Neuronal stem cell (in vitro differentiated cells): ENCODE measurements at regions not wholly inside any gene's neighbourhood (a gene's known extent, or its start where the extent isn't known, plus 50 kb on each side); places are given as distances from the start of the nearest gene placed in this dataset.
A peak's percentile ranks its signal among the peaks of the same experiment; 100 is the strongest.
"Not testable (repeated sequence)": the region's sequence is repeated elsewhere in the genome, so short reads cannot be mapped to it uniquely, and the experiment has no call there.

ENCODE experiments used
- DNase-seq: peaks from one replicate; pipeline ENCODE4 v3.0.0-alpha.2; 2013; ENCODE audit warnings: low spot score
- H2AFZ ChIP-seq: one replicate; pipeline ENCODE4 v1.6.1; 2013; ENCODE audit warnings: mild to moderate bottlenecking, low read length, inconsistent platforms
- H2AK5ac ChIP-seq: 2 replicates; pipeline ENCODE4 v1.6.1; 2013; ENCODE audit warnings: low read depth, mild to moderate bottlenecking, inconsistent platforms, low read length, moderate library complexity, mixed read lengths
- H2BK120ac ChIP-seq: 2 replicates; pipeline ENCODE4 v1.6.1; 2013; ENCODE audit warnings: low read depth, mild to moderate bottlenecking, inconsistent platforms, low read length, moderate library complexity, mixed read lengths
- H2BK12ac ChIP-seq: one replicate; pipeline ENCODE4 v1.6.1; 2013; ENCODE audit warnings: low read length, inconsistent platforms
- H2BK15ac ChIP-seq: 2 replicates; pipeline ENCODE4 v1.6.1; 2013; ENCODE audit warnings: mild to moderate bottlenecking, low read length, inconsistent platforms, mixed read lengths
- H2BK5ac ChIP-seq: one replicate; pipeline ENCODE4 v1.6.1; 2013; ENCODE audit warnings: inconsistent platforms, mild to moderate bottlenecking, low read length, moderate library complexity
- H3K14ac ChIP-seq: one replicate; pipeline ENCODE4 v1.6.1; 2013; ENCODE audit warnings: low read length, inconsistent platforms
- H3K18ac ChIP-seq: 2 replicates; pipeline ENCODE4 v1.6.1; 2013; ENCODE audit warnings: low read length, inconsistent platforms
- H3K23ac ChIP-seq: 2 replicates; pipeline ENCODE4 v1.6.1; 2013; ENCODE audit warnings: low read depth, mild to moderate bottlenecking, mixed read lengths, low read length, inconsistent platforms; ENCODE audit not compliant: poor library complexity
- H3K27ac ChIP-seq: replicated peaks from 3 replicates; pipeline ENCODE4 v1.5.1; 2013; ENCODE audit warnings: low read length, inconsistent platforms
- H3K27me3 ChIP-seq, 3 experiments: 2 replicates each; pipeline ENCODE4 v1.6.1; 2013; ENCODE audit warnings: low read length in 3 of 3, mild to moderate bottlenecking in 2 of 3, inconsistent platforms in 1 of 3, low read depth in 1 of 3, mixed read lengths in 1 of 3, moderate library complexity in 1 of 3; ENCODE audit not compliant: control insufficient read depth in 3 of 3, insufficient read depth in 3 of 3
- H3K36me3 ChIP-seq, 2 donors: replicated peaks in 1 of 2; 2 replicates each; pipeline ENCODE4 v1.6.1; 2013; ENCODE audit warnings: low read length in 2 of 2; ENCODE audit not compliant: control insufficient read depth in 2 of 2, insufficient read depth in 2 of 2
- H3K4ac ChIP-seq: 2 replicates; pipeline ENCODE4 v1.6.1; 2013; ENCODE audit warnings: inconsistent platforms, mild to moderate bottlenecking, low read length, moderate library complexity
- H3K4me1 ChIP-seq, 2 donors: 1 replicate in 1 of 2; 2 replicates in 1 of 2; pipeline ENCODE4 v1.6.1; 2013; ENCODE audit warnings: low read length in 2 of 2, low read depth in 1 of 2; ENCODE audit not compliant: control insufficient read depth in 2 of 2, insufficient read depth in 1 of 2
- H3K4me2 ChIP-seq: one replicate; pipeline ENCODE4 v1.6.1; 2013; ENCODE audit warnings: mild to moderate bottlenecking, low read length, inconsistent platforms; ENCODE audit not compliant: insufficient read depth, poor library complexity, severe bottlenecking
- H3K4me3 ChIP-seq, 2 donors: 2 replicates each; pipeline ENCODE4 v1.5.1; 2013; ENCODE audit warnings: low read length in 2 of 2, mild to moderate bottlenecking in 2 of 2, inconsistent platforms in 1 of 2, moderate library complexity in 1 of 2
- H3K79me1 ChIP-seq: one replicate; pipeline ENCODE4 v1.6.1; 2013; ENCODE audit warnings: low read depth, mild to moderate bottlenecking, inconsistent platforms, low read length, moderate library complexity
- H3K9ac ChIP-seq: one replicate; pipeline ENCODE4 v1.6.1; 2013; ENCODE audit warnings: mild to moderate bottlenecking, low read depth, low read length, inconsistent platforms; ENCODE audit not compliant: poor library complexity
- H3K9me3 ChIP-seq, 2 donors: replicated peaks in 1 of 2; 2 replicates each; pipeline versions ENCODE3 to v1.6.1; 2013; ENCODE audit warnings: low read length in 2 of 2, mild to moderate bottlenecking in 2 of 2, inconsistent platforms in 1 of 2, low read depth in 1 of 2, mixed read lengths in 1 of 2, moderate library complexity in 1 of 2; ENCODE audit not compliant: control insufficient read depth in 2 of 2, insufficient read depth in 1 of 2
- H4K8ac ChIP-seq: one replicate; pipeline ENCODE4 v1.6.1; 2013; ENCODE audit warnings: low read depth, mild to moderate bottlenecking, inconsistent platforms, low read length, moderate library complexity
- H4K91ac ChIP-seq: one replicate; pipeline ENCODE4 v1.6.1; 2013; ENCODE audit warnings: low read length, low read depth, mild to moderate bottlenecking, inconsistent platforms; ENCODE audit not compliant: poor library complexity
- WGBS, 2 donors: extraction: QIAGEN DNeasy Blood & Tissue Kit; methylation state at CpG; one replicate each; pipeline ENCODE4 v1.1.7; 2013; ENCODE audit warnings: missing lambda C conversion rate in 2 of 2, mixed read lengths in 1 of 2; ENCODE audit not compliant: insufficient read length in 2 of 2, insufficient replicate concordance in 1 of 2; ENCODE audit errors: extremely low coverage in 2 of 2; 5-methylcytosine and 5-hydroxymethylcytosine counted together

GRCh38 chr11:96751807-96752206, 362.0 kb downstream of the JRKL start:
- not testable (repeated sequence) for H2BK120ac ChIP-seq

GRCh38 chr11:96752221-96752620, 362.4 kb downstream of the JRKL start:
- no peaks in the 10 kb centered on the region for H3K36me3 ChIP-seq
- H3K9me3 ChIP-seq = no peaks in the 10 kb centered on the region
- H3K79me1 ChIP-seq = peaks cover 1% of the 10 kb centered on the region
- H3K14ac ChIP-seq = no peak overlapping the region
- no peak overlapping the region for H2AFZ ChIP-seq
- no peak overlapping the region for H3K18ac ChIP-seq
- no peak overlapping the region for H3K9ac ChIP-seq
- H3K4me3 ChIP-seq = no peak overlapping the region
- no peaks in the 10 kb centered on the region for H3K27me3 ChIP-seq
- DNase-seq = no peak
- H3K4me2 ChIP-seq = no peak overlapping the region
- no peak overlapping the region for H2BK5ac ChIP-seq
- no peak overlapping the region for H4K8ac ChIP-seq
- H3K4me1 ChIP-seq = no peaks in the 10 kb centered on the region
- no peak overlapping the region for H4K91ac ChIP-seq
- H3K27ac ChIP-seq = no peak overlapping the region
- H2BK120ac ChIP-seq = no peak overlapping the region
- no CpG with 5 or more reads among the region's 2 CpGs for WGBS, 2 donors
- H3K4ac ChIP-seq = no peak overlapping the region
- no peak overlapping the region for H2BK15ac ChIP-seq
- no peak overlapping the region for H2BK12ac ChIP-seq
- no peak overlapping the region for H3K23ac ChIP-seq
- H2AK5ac ChIP-seq = no peak overlapping the region

More at GRCh38 chr11:96751807-96752206, 362.0 kb downstream of the JRKL start:
- H2AK5ac ChIP-seq, H3K4me2 ChIP-seq, H3K18ac ChIP-seq, H3K27ac ChIP-seq, H4K91ac ChIP-seq, H2AFZ ChIP-seq, H3K4me3 ChIP-seq, DNase-seq, H3K36me3 ChIP-seq, H3K27me3 ChIP-seq, H3K4me1 ChIP-seq, H2BK12ac ChIP-seq, H2BK5ac ChIP-seq, H3K4ac ChIP-seq, H2BK15ac ChIP-seq, H4K8ac ChIP-seq, H3K9me3 ChIP-seq, H3K23ac ChIP-seq, H3K14ac ChIP-seq, H3K9ac ChIP-seq, H3K79me1 ChIP-seq: not testable (repeated sequence)
- no CpG with 5 or more reads among the region's 2 CpGs for WGBS, 2 donors

GRCh38 chr11:96753997-96754396, 364.2 kb downstream of the JRKL start:
- H3K23ac ChIP-seq = no peak overlapping the region
- no peak overlapping the region for H3K9ac ChIP-seq
- no peak overlapping the region for H3K4me2 ChIP-seq
- no peak overlapping the region for H2AFZ ChIP-seq
- H3K4me1 ChIP-seq = no peaks in the 10 kb centered on the region
- peaks cover 1% of the 10 kb centered on the region for H3K79me1 ChIP-seq
- no peak overlapping the region for H2BK15ac ChIP-seq
- H4K91ac ChIP-seq = no peak overlapping the region
- no peak overlapping the region for H3K14ac ChIP-seq
- H3K18ac ChIP-seq = no peak overlapping the region
- no peak overlapping the region for H2AK5ac ChIP-seq
- no peak overlapping the region for H2BK120ac ChIP-seq
- WGBS, 2 donors = no CpG with 5 or more reads among the region's 2 CpGs
- no peak overlapping the region for H4K8ac ChIP-seq
- no peak overlapping the region for H3K4me3 ChIP-seq
- H2BK5ac ChIP-seq = no peak overlapping the region
- H3K4ac ChIP-seq = no peak overlapping the region
- DNase-seq = no peak
- no peaks in the 10 kb centered on the region for H3K36me3 ChIP-seq
- no peaks in the 10 kb centered on the region for H3K9me3 ChIP-seq
- H3K27ac ChIP-seq = no peak overlapping the region
- no peak overlapping the region for H2BK12ac ChIP-seq
- H3K27me3 ChIP-seq = no peaks in the 10 kb centered on the region

- no peaks in the 10 kb centered on the region for H3K4me1 ChIP-seq
- no peak overlapping the region for H2BK5ac ChIP-seq
- H3K27me3 ChIP-seq = no peaks in the 10 kb centered on the region
- no peak overlapping the region for H2BK120ac ChIP-seq
- no peak overlapping the region for H3K14ac ChIP-seq
- H3K9ac ChIP-seq = no peak overlapping the region
- no peak for DNase-seq
- H3K18ac ChIP-seq = no peak overlapping the region
- peaks cover 1% of the 10 kb centered on the region for H3K79me1 ChIP-seq
- H3K27ac ChIP-seq = no peak overlapping the region
- no peak overlapping the region for H3K4me2 ChIP-seq
- no peak overlapping the region for H2AFZ ChIP-seq
- H3K9me3 ChIP-seq = no peaks in the 10 kb centered on the region
- WGBS, 2 donors = no CpG with 5 or more reads among the region's 2 CpGs
- no peak overlapping the region for H4K91ac ChIP-seq
- H4K8ac ChIP-seq = no peak overlapping the region
- no peak overlapping the region for H2BK12ac ChIP-seq
- H3K23ac ChIP-seq = no peak overlapping the region
- peak overlapping the region; percentile 81 for H2AK5ac ChIP-seq
- no peak overlapping the region for H3K4ac ChIP-seq
- no peak overlapping the region for H3K4me3 ChIP-seq
- no peaks in the 10 kb centered on the region for H3K36me3 ChIP-seq
- H2BK15ac ChIP-seq = no peak overlapping the region
Observed at GRCh38 chr11:96755209-96755608, 365.4 kb downstream of the JRKL start.
